ENCODE measurements at regions not wholly inside any gene's neighbourhood (a gene's known extent, or its start where the extent isn't known, plus 50 kb on each side); places are given as distances from the start of the nearest gene placed in this dataset.

DNA sequence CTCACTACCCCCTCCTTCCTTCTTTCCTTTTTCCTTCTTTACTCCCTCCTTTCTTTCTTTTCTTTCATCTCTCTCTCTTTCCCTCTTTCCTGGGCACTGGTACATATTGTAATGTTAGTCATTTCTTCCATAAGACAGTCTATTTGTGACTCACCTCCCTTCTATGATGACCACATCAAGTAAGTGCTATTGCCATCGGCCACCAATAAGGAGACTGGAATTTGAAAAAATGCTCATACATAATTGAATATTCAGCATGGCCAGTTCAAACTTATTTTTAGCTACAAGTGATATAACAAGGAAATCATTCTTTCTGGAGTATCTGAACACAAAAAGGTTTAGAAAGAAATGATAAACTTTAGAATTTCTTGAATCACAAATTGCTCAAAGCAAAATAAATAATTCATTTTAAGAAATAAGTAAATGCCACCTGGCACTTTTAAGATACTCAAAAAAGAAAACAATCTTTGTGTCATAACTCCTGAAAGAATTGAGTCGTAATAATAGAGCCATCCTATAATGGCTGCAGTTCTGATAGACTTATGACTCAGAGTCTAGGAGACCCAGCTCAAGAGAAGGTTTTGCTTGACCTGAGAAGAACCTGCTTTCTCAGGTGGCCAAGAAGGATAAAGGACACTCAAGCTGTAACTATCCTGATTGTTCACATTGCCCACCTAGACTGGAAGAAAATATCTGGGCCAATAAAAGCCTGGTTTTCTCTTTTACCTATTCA is 51.6 kb upstream of the CCBE1 start:
- no peak overlapping the region for H3K4me3 ChIP-seq (ENCODE audit: low read length)
- peak; percentile 87 for DNase-seq (ENCODE audit: low read depth)
- no peak for TF ChIP-seq CTCF (IDR thresholded peaks at IDR 0.05; ENCODE audit: insufficient read depth, low read depth, low read length, missing control alignments)
